ENCODE measurements at regions not wholly inside any gene's neighbourhood (a gene's known extent, or its start where the extent isn't known, plus 50 kb on each side); places are given as distances from the start of the nearest gene placed in this dataset.

DNA sequence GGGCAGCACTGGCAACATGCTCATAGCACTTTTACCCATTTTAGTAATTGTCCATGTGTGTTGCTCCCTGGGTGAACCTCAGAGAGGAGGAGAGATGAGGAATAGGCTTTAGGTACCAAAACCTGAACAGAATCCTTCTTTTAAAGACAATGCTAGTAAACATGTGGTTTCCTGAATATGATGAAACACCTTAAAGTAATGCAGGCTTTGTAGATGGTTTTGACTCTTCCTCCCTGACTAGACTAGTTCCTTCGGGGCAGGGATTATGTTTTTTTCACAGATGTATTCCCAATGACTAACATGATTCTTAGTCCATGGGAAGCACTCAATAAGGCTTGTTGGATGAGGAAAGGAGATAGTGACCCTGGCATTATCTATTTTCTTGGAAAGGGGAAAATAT is 367.6 kb upstream of the JAG1 start:
- TF ChIP-seq, protein P1, sequence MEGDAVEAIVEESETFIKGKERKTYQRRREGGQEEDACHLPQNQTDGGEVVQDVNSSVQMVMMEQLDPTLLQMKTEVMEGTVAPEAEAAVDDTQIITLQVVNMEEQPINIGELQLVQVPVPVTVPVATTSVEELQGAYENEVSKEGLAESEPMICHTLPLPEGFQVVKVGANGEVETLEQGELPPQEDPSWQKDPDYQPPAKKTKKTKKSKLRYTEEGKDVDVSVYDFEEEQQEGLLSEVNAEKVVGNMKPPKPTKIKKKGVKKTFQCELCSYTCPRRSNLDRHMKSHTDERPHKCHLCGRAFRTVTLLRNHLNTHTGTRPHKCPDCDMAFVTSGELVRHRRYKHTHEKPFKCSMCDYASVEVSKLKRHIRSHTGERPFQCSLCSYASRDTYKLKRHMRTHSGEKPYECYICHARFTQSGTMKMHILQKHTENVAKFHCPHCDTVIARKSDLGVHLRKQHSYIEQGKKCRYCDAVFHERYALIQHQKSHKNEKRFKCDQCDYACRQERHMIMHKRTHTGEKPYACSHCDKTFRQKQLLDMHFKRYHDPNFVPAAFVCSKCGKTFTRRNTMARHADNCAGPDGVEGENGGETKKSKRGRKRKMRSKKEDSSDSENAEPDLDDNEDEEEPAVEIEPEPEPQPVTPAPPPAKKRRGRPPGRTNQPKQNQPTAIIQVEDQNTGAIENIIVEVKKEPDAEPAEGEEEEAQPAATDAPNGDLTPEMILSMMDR (IDR thresholded peaks at IDR 0.05; ENCODE audit: low read depth, low read length), result no peak
- no peak for TF ChIP-seq EZH2phosphoT487 (IDR thresholded peaks at IDR 0.05; ENCODE audit: low read depth)

Data from OCI-LY3 (cell line).